Pancreas (tissue), 10 donors: ENCODE measurements at regions not wholly inside any gene's neighbourhood (a gene's known extent, or its start where the extent isn't known, plus 50 kb on each side); places are given as distances from the start of the nearest gene placed in this dataset.

Experiments used
- ATAC-seq, 4 donors: fragments of 200-7000 bp; cut with Tn5 transposase; one replicate each; pipeline versions ENCODE4 v1.8.0 to v1.9.1; 2020; ENCODE audit warnings: mild to moderate bottlenecking in 4 of 4, moderate library complexity in 4 of 4
- DNase-seq, 6 donors: peaks; one replicate each; pipeline ENCODE4 v3.0.0-alpha.2; 2020
- FAIRE-seq: peaks from 2 replicates; lab custom pipeline; 2012; peaks lifted over from hg19 to GRCh38; lab: Jason Lieb, UNC
- H3K27ac ChIP-seq, 4 donors: fragments of 200-600 bp; sonication (generic); 1 replicate in 3 of 4; 2 replicates in 1 of 4; pipeline versions ENCODE4 v1.5.0 to v1.8.0; 2020
- H3K27me3 ChIP-seq, 4 donors: fragments of 200-600 bp; one replicate each; pipeline ENCODE4 v1.8.0; 2021
- H3K36me3 ChIP-seq, 3 donors: fragments of 200-600 bp; sonication (generic) in 1 of 3; one replicate each; pipeline versions ENCODE4 v1.5.0 to v1.8.0; 2020 to 2021
- H3K4me1 ChIP-seq, 3 donors: fragments of 200-600 bp; one replicate each; pipeline ENCODE4 v1.8.0; 2021
- H3K4me3 ChIP-seq, 4 donors: fragments of 200-600 bp; sonication (generic) in 2 of 4; one replicate each; pipeline versions ENCODE4 v1.5.0 to v1.8.0; 2020 to 2021
- H3K9me3 ChIP-seq, 4 donors: fragments of 200-600 bp; one replicate each; pipeline ENCODE4 v1.8.0; 2021
- CTCF ChIP-seq, 4 donors: fragments of 200-600 bp; sonication (generic) in 3 of 4; IDR thresholded peaks; one replicate each; pipeline versions ENCODE4 v1.5.0 to v1.8.0; 2021; ENCODE audit warnings: antibody characterized with exemption in 4 of 4
- WGBS, 2 donors: extraction: QIAGEN DNeasy Blood & Tissue Kit; methylation state at CpG; one replicate each; pipeline ENCODE4 v1.1.7; 2013; 5-methylcytosine and 5-hydroxymethylcytosine counted together
- intact Hi-C, 3 donors: fragments of 100-400 bp; cut with DNase I; formaldehyde crosslinking; loops; one replicate each; pipeline versions ENCODE4 v1.11.1 to v1.14.2; 2022
- donor health status: healthy with polysubstance abuse.
- donor health status: DM: no; HTN: no; CAD: no; lungs with moderate emphysema.
- donor health status: DM: no; HTN: no; CAD: no.
- donor health status: control.
- donor health status: control.
- donor health status: Bipolar disorder and iron deficiency.
- donor health status: DM: yes; HTN: yes; CAD: no.
- donor health status: DM: no; HTN: no; CAD: no.
- donor health status: DM: no; HTN: no; CAD: no.
- donor health status: DM: yes; HTN: yes; CAD: no.

DNA sequence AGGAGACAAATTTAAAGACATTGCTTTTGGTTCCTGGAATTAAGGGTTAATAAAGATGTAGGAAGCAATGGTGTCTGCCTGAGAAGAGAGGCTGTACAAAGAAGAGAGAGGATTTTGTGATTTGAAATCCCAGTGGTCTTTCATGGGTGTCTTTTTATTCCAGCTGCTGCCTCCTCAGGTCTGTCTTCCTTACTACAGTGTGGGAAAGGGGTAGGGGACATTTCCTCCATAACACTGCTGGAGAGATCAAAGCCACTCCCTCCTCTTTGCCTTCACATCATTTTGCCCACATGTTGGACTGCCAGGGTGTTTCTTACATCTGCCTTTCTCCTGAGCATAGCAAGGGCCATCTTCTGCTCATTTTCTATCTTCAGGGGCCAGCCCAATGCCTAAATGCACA is 348.5 kb downstream of the EN1 start:
- no peak overlapping the region for H3K27ac ChIP-seq
- no peak overlapping the region for H3K4me3 ChIP-seq
- intact Hi-C loops: loop anchor here in 1 of 3 donors (10.0 kb wide), 1 partner anchor 356 kb away; no protein-coding TSS in a partner anchor
- DNase-seq: no peak
- no peaks in the 10 kb centered on the region for H3K4me1 ChIP-seq
- no peak for FAIRE-seq
- no peaks in the 10 kb centered on the region for H3K27me3 ChIP-seq
- H3K9me3 ChIP-seq: no peaks in the 10 kb centered on the region
- no peak for ATAC-seq
- no peaks in the 10 kb centered on the region for H3K36me3 ChIP-seq
- TF ChIP-seq CTCF (IDR thresholded peaks at IDR 0.05): no peak

- Histone ChIP-seq H3K27me3 (no peaks in the 10 kb centered on the region), H3K9me3 (no peaks in the 10 kb centered on the region), H3K36me3 (no peaks in the 10 kb centered on the region), H3K4me1 (no peaks in the 10 kb centered on the region), H3K27ac (no peak overlapping the region), H3K4me3 (no peak overlapping the region)
- no peak for FAIRE-seq
- no peak for ATAC-seq
- intact Hi-C loops: loop anchor here in 1 of 3 donors (10.0 kb wide), 1 partner anchor 358 kb away; no protein-coding TSS in a partner anchor
- no peak for DNase-seq
- no peak for TF ChIP-seq CTCF (IDR thresholded peaks at IDR 0.05)
- WGBS, 2 donors: 72 to 77% methylated on average over 7 of the region's 7 CpGs
Measured at GRCh38 chr2:118496870-118497611, 350.4 kb downstream of the EN1 start.

- H3K4me3 ChIP-seq: no peak overlapping the region
- no peaks in the 10 kb centered on the region for H3K9me3 ChIP-seq
- FAIRE-seq (no peak), DNase-seq (no peak), ATAC-seq (no peak)
- WGBS, 2 donors: 86 to 90% methylated on average over 5 of the region's 5 CpGs
- no peak for TF ChIP-seq CTCF (IDR thresholded peaks at IDR 0.05)
- no peak overlapping the region for H3K27ac ChIP-seq
- H3K27me3 ChIP-seq: no peaks in the 10 kb centered on the region
- no peaks in the 10 kb centered on the region for H3K36me3 ChIP-seq
- intact Hi-C loops: loop anchor here in 1 of 3 donors (10.0 kb wide), 1 partner anchor 358 kb away; no protein-coding TSS in a partner anchor
- no peaks in the 10 kb centered on the region for H3K4me1 ChIP-seq
Measured at GRCh38 chr2:118496467-118496866, 351.0 kb downstream of the EN1 start.

DNA sequence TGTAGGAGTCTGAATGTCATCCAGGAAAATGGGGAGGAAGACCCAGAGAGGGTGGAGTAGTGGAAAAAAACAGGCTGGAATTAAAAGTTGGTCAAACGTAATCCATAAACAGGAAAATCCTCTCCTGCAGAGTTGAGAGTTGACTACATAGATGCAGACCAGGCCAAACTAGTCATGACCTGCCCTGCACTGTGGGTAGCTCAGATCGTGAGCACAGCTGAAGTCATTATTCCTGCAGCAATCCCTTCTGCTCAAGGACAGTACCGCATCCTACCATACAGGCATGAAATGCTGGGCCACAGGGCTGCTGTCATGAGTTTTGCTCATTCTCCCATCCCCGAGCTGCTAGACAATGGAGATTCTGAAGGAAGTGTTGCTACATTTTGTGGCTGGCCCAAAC is 352.2 kb downstream of the EN1 start:
- no peak for DNase-seq
- Histone ChIP-seq H3K27me3 (no peaks in the 10 kb centered on the region), H3K36me3 (no peaks in the 10 kb centered on the region), H3K4me3 (no peak overlapping the region), H3K27ac (no peak overlapping the region), H3K4me1 (no peaks in the 10 kb centered on the region), H3K9me3 (no peaks in the 10 kb centered on the region)
- no peak for ATAC-seq
- no peak for TF ChIP-seq CTCF (IDR thresholded peaks at IDR 0.05)
- no peak for FAIRE-seq
- intact Hi-C loops: loop anchor here in 1 of 3 donors (10.0 kb wide), 1 partner anchor 360 kb away; no protein-coding TSS in a partner anchor
- WGBS, 2 donors: 67 to 71% methylated on average over 4 of the region's 4 CpGs

GRCh38 chr2:118493213-118493612 is 354.2 kb downstream of the EN1 start:
- H3K9me3 ChIP-seq: no peaks in the 10 kb centered on the region
- ATAC-seq (no peak), FAIRE-seq (no peak), DNase-seq (no peak)
- no peaks in the 10 kb centered on the region for H3K4me1 ChIP-seq
- no peak for TF ChIP-seq CTCF (IDR thresholded peaks at IDR 0.05)
- no peaks in the 10 kb centered on the region for H3K36me3 ChIP-seq
- H3K27me3 ChIP-seq: no peaks in the 10 kb centered on the region
- no peak overlapping the region for H3K27ac ChIP-seq
- H3K4me3 ChIP-seq: no peak overlapping the region
- intact Hi-C loops: loop anchor here in 1 of 3 donors (10.0 kb wide), 1 partner anchor 362 kb away; no protein-coding TSS in a partner anchor
- 72 to 85% methylated on average over 7 of the region's 7 CpGs for WGBS, 2 donors
